ENCODE measurements at regions not wholly inside any gene's neighbourhood (a gene's known extent, or its start where the extent isn't known, plus 50 kb on each side); places are given as distances from the start of the nearest gene placed in this dataset.

GRCh38 chr7:12788591-12788990 lies 101.2 kb downstream of the ARL4A start (continued):
- TF ChIP-seq ZBTB11 (CRISPR knock-in tag; IDR thresholded peaks at IDR 0.05) (no peak), HSF1 (IDR thresholded peaks at IDR 0.05; ENCODE audit: low read depth, low read length) (no peak), PML (IDR thresholded peaks at IDR 0.05; ENCODE audit: low read length) (no peak), MTA3 (IDR thresholded peaks at IDR 0.05; ENCODE audit: borderline replicate concordance, low read length) (no peak), YBX1 (IDR thresholded peaks at IDR 0.05) (no peak), SIX5 (IDR thresholded peaks at IDR 0.05; ENCODE audit: low read depth, low read length, severe bottlenecking) (no peak), ZNF274 (IDR thresholded peaks at IDR 0.05; ENCODE audit: insufficient read depth, insufficient read length) (no peak)

DNA sequence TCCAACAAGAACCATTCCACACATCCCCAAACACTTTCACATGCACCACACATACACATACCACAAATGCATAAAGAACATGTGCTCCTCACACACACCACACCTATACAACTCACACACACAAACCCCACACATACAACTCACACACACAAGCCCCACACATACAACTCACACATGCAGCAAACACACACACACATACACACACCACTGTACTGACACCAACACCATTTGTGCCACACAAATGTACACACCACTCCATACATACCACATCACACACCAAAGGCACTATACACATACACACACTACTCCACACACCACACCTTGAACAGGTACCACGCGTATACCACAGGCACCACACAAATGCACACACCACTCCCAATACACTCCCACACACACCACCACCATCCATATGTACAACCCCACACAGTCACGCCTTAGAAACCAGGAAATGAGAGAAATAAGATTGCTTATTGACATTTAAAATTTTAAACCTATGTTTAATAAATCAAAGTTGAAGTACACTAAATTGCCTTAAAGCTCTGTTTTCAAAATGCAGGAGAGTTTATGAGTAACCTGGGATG lies 107.4 kb downstream of the ARL4A start:
- no peaks in the 10 kb centered on the region for H3K27me3 ChIP-seq (replicated peaks in 1 of 2; ENCODE audit: control insufficient read depth in 2 of 2, insufficient read depth in 2 of 2, low read length in 1 of 2)
- POLR2A ChIA-PET = no interaction called here
- ATAC-seq = no peak
- TF ChIP-seq, protein P1, sequence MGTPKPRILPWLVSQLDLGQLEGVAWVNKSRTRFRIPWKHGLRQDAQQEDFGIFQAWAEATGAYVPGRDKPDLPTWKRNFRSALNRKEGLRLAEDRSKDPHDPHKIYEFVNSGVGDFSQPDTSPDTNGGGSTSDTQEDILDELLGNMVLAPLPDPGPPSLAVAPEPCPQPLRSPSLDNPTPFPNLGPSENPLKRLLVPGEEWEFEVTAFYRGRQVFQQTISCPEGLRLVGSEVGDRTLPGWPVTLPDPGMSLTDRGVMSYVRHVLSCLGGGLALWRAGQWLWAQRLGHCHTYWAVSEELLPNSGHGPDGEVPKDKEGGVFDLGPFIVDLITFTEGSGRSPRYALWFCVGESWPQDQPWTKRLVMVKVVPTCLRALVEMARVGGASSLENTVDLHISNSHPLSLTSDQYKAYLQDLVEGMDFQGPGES (IDR thresholded peaks at IDR 0.05) = no peak
- TF ChIP-seq ZNF687 (IDR thresholded peaks at IDR 0.05) = no peak
- no peak for TF ChIP-seq ASH2L (IDR thresholded peaks at IDR 0.05; ENCODE audit: borderline replicate concordance, low read depth)
- TF ChIP-seq IKZF1 (conservative IDR thresholded peaks at IDR 0.05) = no peak

More for the DNA sequence above, 107.4 kb downstream of the ARL4A start:
- ChIA-PET CTCF (no interaction called here), RAD21 (ENCODE audit: unreplicated experiment) (no interaction called here), SMC1A (ENCODE audit: uncharacterized antibody, unreplicated experiment) (no interaction called here)
- Histone ChIP-seq H2AFZ (ENCODE audit: control insufficient read depth, low read depth, low read length) (no peak overlapping the region), H3K4me1 (ENCODE audit: control insufficient read depth, insufficient read depth, low read length) (no peaks in the 10 kb centered on the region), H4K20me1 (ENCODE audit: control insufficient read depth, insufficient read depth) (no peaks in the 10 kb centered on the region), H3K4me2 (ENCODE audit: control insufficient read depth, insufficient read depth) (no peak overlapping the region), H3K9ac (ENCODE audit: control insufficient read depth, insufficient read depth, low read length) (no peak overlapping the region), H3K27ac (ENCODE audit: control insufficient read depth, insufficient read depth) (no peak overlapping the region), H3K4me3 (no peak overlapping the region), H3K9me3 (replicated peaks; ENCODE audit: control insufficient read depth, insufficient read depth, low read length) (no peaks in the 10 kb centered on the region), H3K79me2 (ENCODE audit: control insufficient read depth, insufficient read depth, low read length) (no peaks in the 10 kb centered on the region), H3K36me3 (ENCODE audit: control insufficient read depth in 2 of 2, insufficient read depth in 2 of 2, low read length in 1 of 2) (no peaks in the 10 kb centered on the region)
- 72% methylated on average over 3 of the region's 3 CpGs for WGBS (ENCODE audit: insufficient coverage, insufficient replicate concordance, low lambda C conversion rate, missing lambda C conversion rate)
- BruUV-seq (replicated peaks) = no TSS peak
- intact Hi-C loops (cut with micrococcal nuclease; ENCODE audit: unreplicated experiment) = no loop called here
- FAIRE-seq (no peak), DNase-seq (ENCODE audit: low read depth, low spot score) (no peak)
- in situ Hi-C loops (cut with MboI) = no loop called here

Measured in GM12878 (cell line).